Activated naive CD8-positive, alpha-beta T cell (primary cell): ENCODE measurements at regions not wholly inside any gene's neighbourhood (a gene's known extent, or its start where the extent isn't known, plus 50 kb on each side); places are given as distances from the start of the nearest gene placed in this dataset.

ENCODE experiments used
- H3K27ac Mint-ChIP-seq: one replicate; pipeline ENCODE4 v1.8.0; 2021; ENCODE audit warnings: mixed read lengths
- H3K27me3 Mint-ChIP-seq: one replicate; pipeline ENCODE4 v1.8.0; 2021; ENCODE audit warnings: mixed read lengths
- H3K36me3 Mint-ChIP-seq: one replicate; pipeline ENCODE4 v1.8.0; 2021; ENCODE audit warnings: mixed read lengths
- H3K4me1 Mint-ChIP-seq: one replicate; pipeline ENCODE4 v1.8.0; 2021; ENCODE audit warnings: low read depth, mixed read lengths
- H3K4me3 Mint-ChIP-seq: one replicate; pipeline ENCODE4 v1.8.0; 2021; ENCODE audit warnings: mild to moderate bottlenecking, mixed read lengths
- H3K9me3 Mint-ChIP-seq: one replicate; pipeline ENCODE4 v1.8.0; 2021; ENCODE audit warnings: low read depth, mixed read lengths

- Mint-ChIP-seq H3K27me3 (no peaks in the 10 kb centered on the region), H3K9me3 (no peaks in the 10 kb centered on the region), H3K27ac (no peak overlapping the region), H3K4me1 (no peaks in the 10 kb centered on the region), H3K4me3 (no peak overlapping the region), H3K36me3 (no peaks in the 10 kb centered on the region)
Observed at GRCh38 chr5:54727874-54728587, 210.5 kb downstream of the SNX18 start.

- Mint-ChIP-seq H3K27ac (no peak overlapping the region), H3K36me3 (no peaks in the 10 kb centered on the region), H3K27me3 (no peaks in the 10 kb centered on the region), H3K4me1 (peaks cover 2% of the 10 kb centered on the region), H3K9me3 (no peaks in the 10 kb centered on the region), H3K4me3 (no peak overlapping the region)
Observed at GRCh38 chr5:54725391-54726280, 208.1 kb downstream of the SNX18 start.

GRCh38 chr5:54722846-54723433 is 205.4 kb downstream of the SNX18 start:
- Mint-ChIP-seq H3K4me1 (peaks cover 2% of the 10 kb centered on the region), H3K27ac (no peak overlapping the region), H3K36me3 (no peaks in the 10 kb centered on the region), H3K27me3 (no peaks in the 10 kb centered on the region), H3K4me3 (no peak overlapping the region), H3K9me3 (no peaks in the 10 kb centered on the region)

- Mint-ChIP-seq H3K4me3 (no peak overlapping the region), H3K27me3 (no peaks in the 10 kb centered on the region), H3K4me1 (peaks cover 8% of the 10 kb centered on the region), H3K27ac (no peak overlapping the region), H3K36me3 (no peaks in the 10 kb centered on the region), H3K9me3 (no peaks in the 10 kb centered on the region)
Observed at GRCh38 chr5:54721951-54722654, 204.5 kb downstream of the SNX18 start.

- no peaks in the 10 kb centered on the region for H3K9me3 Mint-ChIP-seq
- no peaks in the 10 kb centered on the region for H3K27me3 Mint-ChIP-seq
- peaks cover 10% of the 10 kb centered on the region for H3K4me1 Mint-ChIP-seq
Observed at GRCh38 chr5:54721116-54721515, 203.6 kb downstream of the SNX18 start.

GRCh38 chr5:54720341-54720740 is 202.8 kb downstream of the SNX18 start:
- H3K4me3 Mint-ChIP-seq: no peak overlapping the region
- no peaks in the 10 kb centered on the region for H3K27me3 Mint-ChIP-seq
- H3K27ac Mint-ChIP-seq: no peak overlapping the region
- H3K4me1 Mint-ChIP-seq: peaks cover 10% of the 10 kb centered on the region
- peaks cover 3% of the 10 kb centered on the region for H3K36me3 Mint-ChIP-seq
- H3K9me3 Mint-ChIP-seq: no peaks in the 10 kb centered on the region

More at GRCh38 chr5:54721116-54721515, 203.6 kb downstream of the SNX18 start:
- Mint-ChIP-seq H3K36me3 (peaks cover 3% of the 10 kb centered on the region), H3K4me3 (no peak overlapping the region), H3K27ac (no peak overlapping the region)

GRCh38 chr5:54719384-54720283 is 202.1 kb downstream of the SNX18 start:
- no peak overlapping the region for H3K4me3 Mint-ChIP-seq
- no peaks in the 10 kb centered on the region for H3K9me3 Mint-ChIP-seq
- no peak overlapping the region for H3K27ac Mint-ChIP-seq
- H3K27me3 Mint-ChIP-seq: no peaks in the 10 kb centered on the region
- H3K36me3 Mint-ChIP-seq: peaks cover 3% of the 10 kb centered on the region
- peaks cover 10% of the 10 kb centered on the region for H3K4me1 Mint-ChIP-seq

GRCh38 chr5:54718656-54719055 is 201.1 kb downstream of the SNX18 start:
- no peak overlapping the region for H3K27ac Mint-ChIP-seq
- H3K4me3 Mint-ChIP-seq: no peak overlapping the region
- peaks cover 3% of the 10 kb centered on the region for H3K36me3 Mint-ChIP-seq
- H3K27me3 Mint-ChIP-seq: no peaks in the 10 kb centered on the region
- H3K4me1 Mint-ChIP-seq: peaks cover 10% of the 10 kb centered on the region
- H3K9me3 Mint-ChIP-seq: peaks cover 1% of the 10 kb centered on the region

GRCh38 chr5:54717870-54718269 is 200.3 kb downstream of the SNX18 start:
- H3K27ac Mint-ChIP-seq: no peak overlapping the region
- peaks cover 6% of the 10 kb centered on the region for H3K36me3 Mint-ChIP-seq
- H3K9me3 Mint-ChIP-seq: peaks cover 7% of the 10 kb centered on the region
- peaks cover 10% of the 10 kb centered on the region for H3K4me1 Mint-ChIP-seq
- H3K4me3 Mint-ChIP-seq: no peak overlapping the region
- no peaks in the 10 kb centered on the region for H3K27me3 Mint-ChIP-seq

GRCh38 chr5:54717459-54717858 is 199.9 kb downstream of the SNX18 start:
- Mint-ChIP-seq H3K4me1 (peaks cover 10% of the 10 kb centered on the region), H3K27me3 (no peaks in the 10 kb centered on the region), H3K27ac (no peak overlapping the region), H3K36me3 (peaks cover 6% of the 10 kb centered on the region), H3K4me3 (no peak overlapping the region), H3K9me3 (peaks cover 7% of the 10 kb centered on the region)

- Mint-ChIP-seq H3K4me1 (peaks cover 8% of the 10 kb centered on the region), H3K27me3 (no peaks in the 10 kb centered on the region), H3K9me3 (peaks cover 7% of the 10 kb centered on the region), H3K36me3 (peaks cover 6% of the 10 kb centered on the region), H3K4me3 (no peak overlapping the region), H3K27ac (no peak overlapping the region)
Observed at GRCh38 chr5:54713923-54714581, 196.5 kb downstream of the SNX18 start.

- no peaks in the 10 kb centered on the region for H3K4me1 Mint-ChIP-seq
- H3K4me3 Mint-ChIP-seq: no peak overlapping the region
- no peak overlapping the region for H3K27ac Mint-ChIP-seq
- peaks cover 7% of the 10 kb centered on the region for H3K9me3 Mint-ChIP-seq
- peaks cover 4% of the 10 kb centered on the region for H3K36me3 Mint-ChIP-seq
- H3K27me3 Mint-ChIP-seq: no peaks in the 10 kb centered on the region
Observed at GRCh38 chr5:54709096-54709495, 191.5 kb downstream of the SNX18 start.

GRCh38 chr5:54707841-54708240 is 190.3 kb downstream of the SNX18 start:
- no peaks in the 10 kb centered on the region for H3K4me1 Mint-ChIP-seq
- H3K27me3 Mint-ChIP-seq: no peaks in the 10 kb centered on the region
- H3K9me3 Mint-ChIP-seq: no peaks in the 10 kb centered on the region
- H3K36me3 Mint-ChIP-seq: no peaks in the 10 kb centered on the region
- H3K4me3 Mint-ChIP-seq: no peak overlapping the region
- no peak overlapping the region for H3K27ac Mint-ChIP-seq
